ENCODE measurements at regions not wholly inside any gene's neighbourhood (a gene's known extent, or its start where the extent isn't known, plus 50 kb on each side); places are given as distances from the start of the nearest gene placed in this dataset.

DNA sequence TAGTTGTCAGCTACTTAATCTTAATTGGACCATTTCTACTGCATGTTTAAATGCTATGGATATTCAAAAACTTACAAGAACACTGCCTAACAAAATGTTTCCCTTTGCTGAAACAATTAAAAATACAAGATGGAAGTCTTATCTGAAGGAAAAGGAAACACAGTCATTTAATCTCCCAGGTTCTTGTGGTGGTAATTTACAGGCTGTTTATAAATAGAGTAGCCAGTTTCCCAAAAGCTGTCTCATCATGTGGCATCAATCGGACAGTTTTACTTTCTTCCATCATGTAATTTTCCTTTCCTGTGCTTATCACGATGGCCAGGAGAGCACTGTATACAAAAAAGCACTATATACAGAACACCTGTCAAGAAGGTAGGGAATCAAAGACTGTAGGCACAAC, 368.1 kb downstream of the ZEB2 start:
- no peak for DNase-seq

DNA sequence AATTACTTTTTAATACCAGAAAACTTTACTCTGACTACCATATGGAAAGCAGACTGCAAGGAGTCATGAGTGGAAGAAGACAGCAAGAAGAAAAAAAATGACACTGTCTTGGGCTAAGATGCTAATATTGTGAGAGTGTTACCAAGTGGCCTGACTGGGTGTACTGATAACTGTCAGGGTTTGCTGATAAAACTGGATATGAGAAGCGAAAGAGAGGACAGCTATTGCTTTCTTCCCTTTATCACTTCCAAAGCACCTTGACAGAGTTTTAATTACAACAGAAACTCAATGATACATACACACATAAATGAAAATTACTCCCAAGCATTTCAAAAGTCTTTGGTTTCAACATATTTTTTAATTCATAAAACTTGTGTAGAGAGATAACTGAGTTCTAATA, 368.5 kb downstream of the ZEB2 start:
- DNase-seq = no peak

DNA sequence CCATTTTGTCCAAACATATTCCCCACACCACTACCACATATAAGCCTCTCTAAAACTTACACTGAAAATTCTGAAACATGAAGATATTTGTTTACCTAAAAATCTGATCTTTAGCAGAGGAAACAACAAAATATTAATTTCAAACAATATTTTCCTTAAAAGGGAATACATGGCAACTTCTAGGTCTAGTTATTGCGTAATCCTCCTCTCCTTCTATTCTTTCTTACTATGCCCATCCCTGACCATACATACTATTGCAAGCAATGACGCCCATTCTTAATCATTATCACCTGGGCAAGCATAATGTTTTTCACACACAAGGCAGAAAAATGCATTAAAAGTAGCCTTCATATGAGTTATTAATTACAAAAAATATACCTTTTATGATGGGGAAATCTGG, 372.6 kb downstream of the ZEB2 start:
- DNase-seq = no peak

DNA sequence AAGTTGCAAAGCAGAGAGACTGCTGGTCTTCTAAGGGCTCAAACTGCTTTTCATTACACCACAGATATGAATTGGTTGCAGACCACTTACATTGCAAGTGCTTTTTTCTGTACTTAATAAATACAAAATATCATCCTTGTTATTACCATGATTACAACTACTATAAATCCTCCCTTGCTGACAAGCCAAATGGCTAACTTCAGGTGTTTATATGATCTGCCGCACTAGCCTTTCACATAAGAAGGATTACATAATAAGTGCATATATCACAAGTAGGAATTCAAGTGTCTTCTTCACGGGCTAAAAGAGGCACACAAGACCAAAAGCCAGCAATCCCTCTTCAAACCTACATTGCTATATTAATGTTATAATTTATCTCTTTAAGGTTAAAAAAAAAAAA, 373.0 kb downstream of the ZEB2 start:
- no peak for DNase-seq

DNA sequence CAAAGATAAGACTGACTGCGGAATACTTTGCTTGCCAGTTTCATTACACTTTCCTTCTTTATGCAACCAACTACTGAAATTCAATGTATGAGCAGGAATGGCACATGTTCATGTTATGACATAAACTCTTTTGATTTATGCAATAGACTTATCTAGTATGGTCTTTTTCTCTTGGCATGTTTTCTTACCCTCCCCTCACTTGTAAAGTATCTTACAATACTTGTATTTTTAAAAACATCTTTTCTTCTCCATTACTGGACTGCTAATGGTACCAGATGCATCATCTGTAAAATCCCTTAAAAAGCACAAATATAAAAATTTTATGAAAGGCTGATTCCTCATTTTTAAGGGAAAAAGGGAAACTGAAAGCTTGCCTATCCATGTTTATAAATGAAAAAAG, 373.8 kb downstream of the ZEB2 start:
- no peak for DNase-seq

DNA sequence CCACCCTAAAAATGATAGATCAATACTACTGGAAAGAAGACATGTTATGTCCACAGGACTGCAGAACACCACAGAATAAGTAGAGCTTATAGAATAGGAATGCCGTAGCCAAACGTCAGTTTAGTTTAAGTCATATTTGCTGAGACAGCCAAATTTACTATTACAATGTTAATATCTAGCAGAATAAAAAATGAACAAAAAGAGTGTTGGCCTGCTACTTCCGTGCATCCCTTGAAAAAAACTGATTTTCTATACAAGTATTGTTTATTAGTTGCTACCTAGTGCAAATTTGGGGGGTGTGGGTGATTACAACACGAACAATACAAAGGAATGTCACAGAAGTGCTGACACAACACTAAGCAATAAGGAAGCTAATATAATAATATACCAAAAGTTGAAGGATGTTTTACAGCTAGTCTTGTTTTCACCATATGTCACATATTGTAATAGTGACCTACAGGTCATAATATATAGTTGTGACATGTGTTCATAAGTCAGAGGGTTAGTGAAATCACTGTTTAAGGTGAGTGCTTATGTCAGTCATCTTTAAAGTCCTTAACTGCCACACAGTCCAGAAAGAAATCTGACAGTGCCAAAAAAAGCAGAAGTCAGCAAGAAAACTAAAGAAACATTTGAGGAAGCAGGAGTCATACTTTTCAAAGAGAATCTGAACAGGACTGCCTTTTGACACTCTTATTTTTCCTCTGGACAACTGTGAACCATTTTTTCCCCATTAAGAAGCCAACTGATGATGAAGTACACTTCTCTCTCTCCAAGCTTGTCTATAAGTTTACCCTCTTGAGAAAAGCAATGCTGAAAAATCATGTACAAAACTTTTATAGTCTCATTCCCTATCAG, 376.4 kb downstream of the ZEB2 start:
- no peak for DNase-seq

DNA sequence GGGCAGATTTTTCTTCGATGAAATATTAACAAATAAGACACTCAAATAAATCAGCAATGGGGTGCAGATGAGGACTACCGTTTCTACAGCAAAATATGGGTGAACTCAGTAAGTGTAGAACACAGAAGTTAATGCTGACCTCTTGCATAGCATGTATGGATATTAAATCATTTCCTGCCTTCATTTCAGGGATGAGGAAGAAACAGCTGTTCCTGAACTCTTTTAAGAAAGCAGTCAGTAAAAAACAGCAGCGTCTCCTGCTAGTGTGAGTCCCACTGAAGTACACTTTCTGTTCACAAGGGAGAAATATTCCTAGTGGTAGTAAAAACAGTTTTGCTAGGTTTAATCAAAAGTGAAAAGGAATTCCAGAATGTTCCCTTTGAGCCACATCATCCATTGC, 379.0 kb downstream of the ZEB2 start:
- no peak for DNase-seq

DNA sequence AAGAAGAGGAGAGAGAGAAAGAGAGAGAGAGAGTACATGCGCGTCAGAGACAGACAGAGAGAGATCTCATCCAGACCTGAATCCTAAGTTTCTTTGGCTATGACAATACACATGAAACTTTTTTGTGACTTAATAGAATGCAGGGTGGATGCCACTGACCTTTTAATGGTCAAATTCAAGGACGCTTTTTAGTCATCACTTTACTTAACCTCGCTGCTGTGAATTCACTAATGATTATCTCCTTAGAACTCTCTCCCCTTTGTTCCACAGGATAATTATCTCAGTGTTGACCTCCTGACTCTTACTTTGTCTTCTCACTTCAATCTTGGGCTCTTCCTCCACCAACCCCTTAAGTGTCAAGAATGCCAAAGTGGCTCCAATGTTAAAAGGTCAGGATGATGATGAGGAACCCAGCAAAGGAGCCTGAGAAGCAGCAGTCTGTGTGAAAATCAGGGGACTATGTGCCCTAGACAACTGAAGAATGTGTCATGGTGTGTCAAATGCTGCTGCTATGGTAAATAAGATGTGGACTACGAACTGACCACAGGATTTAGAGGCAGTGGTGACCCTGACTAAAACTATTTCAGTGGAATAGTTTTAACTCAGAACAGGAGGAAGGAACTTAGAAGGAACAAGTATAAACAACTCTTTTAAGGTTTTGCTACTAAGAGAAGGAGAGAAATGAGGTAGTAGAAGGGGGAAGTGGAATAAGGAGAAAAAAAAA, 382.1 kb downstream of the ZEB2 start:
- no peak for DNase-seq

DNA sequence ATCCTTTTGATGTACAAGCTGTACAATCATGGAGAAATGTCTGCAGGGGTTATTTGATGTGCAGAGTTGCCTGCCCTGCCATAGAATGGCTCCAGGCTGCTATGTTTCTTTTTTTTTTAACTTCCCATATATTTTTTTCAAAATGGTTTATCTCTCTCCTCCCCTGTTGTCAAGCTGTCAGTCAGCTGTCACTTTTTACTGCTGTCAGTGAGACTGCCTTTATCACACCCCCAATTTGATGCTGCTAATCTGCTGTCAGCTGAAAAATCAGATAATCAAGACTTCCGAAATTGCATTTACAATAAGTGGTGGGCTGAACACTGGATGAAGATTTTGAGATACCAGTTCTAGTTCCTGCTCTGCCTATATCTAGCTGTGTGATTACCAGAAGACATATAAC, 382.6 kb downstream of the ZEB2 start:
- no peak for DNase-seq

DNA sequence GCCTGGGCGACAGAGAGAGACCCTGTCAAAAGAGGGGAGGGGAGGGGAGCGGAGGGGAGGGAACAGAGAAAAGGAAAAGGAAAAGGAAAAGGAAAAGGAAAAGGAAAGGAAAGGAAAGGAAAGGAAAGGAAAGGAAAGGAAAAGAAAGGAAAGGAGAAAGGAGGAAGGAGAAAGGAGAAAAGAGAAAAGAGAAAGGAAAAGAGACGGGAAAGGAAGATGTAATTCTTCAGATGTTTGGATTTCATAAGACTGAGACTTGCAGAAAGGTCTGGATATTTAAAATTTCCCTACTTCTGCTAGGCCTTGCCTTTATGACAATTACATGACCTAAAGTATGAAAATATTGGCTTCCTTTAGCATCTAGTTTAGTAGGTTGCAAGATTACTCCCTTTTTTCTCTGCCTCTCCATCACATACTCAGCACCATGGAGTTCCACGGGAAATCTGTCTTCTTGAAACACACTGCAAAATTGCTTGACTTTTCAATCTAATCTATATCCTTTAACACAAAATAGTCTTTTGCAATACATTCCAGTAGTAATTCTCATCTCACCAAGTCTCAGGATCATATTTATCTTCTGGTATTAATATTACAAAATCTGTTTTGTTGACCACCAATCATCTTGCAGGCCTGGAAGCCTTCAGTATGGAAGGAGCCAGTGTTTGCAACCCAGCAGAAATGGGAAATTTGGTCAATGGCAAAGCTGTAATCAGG, 383.5 kb downstream of the ZEB2 start:
- no peak for DNase-seq

DNA sequence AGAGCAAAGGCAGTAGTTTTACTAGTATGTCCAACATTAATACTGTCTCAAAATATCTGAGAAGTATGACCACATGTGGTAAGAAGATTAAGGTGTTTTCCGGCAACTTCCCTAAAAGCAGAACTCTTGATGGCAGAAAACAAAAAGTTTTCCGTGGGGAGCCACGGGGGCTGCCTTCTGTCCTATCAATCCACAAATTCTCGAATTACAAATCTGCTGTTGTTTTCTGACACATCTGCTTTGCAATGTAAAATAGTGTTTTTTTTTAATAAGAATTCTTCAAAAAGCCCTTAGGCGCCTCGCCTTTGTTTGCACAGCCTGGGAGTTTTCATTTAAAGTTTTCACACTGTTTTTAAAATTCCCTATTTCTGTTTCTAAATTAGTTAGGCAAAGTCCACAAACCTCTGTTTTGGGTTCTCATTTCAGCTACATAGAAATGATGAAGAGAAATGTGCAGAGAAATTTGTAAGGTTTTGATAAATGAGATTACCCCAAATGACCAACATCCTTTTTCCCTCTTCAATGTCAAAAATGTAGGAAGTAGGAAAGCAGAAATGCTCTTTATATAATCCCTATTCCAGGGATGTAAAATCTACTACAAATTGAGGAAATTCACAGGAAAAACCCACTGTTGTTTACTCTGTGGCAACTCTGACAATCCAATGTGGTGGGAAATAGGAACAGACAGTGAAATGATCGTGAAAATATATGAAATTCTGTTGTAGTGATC, 385.8 kb downstream of the ZEB2 start:
- no peak for DNase-seq

DNA sequence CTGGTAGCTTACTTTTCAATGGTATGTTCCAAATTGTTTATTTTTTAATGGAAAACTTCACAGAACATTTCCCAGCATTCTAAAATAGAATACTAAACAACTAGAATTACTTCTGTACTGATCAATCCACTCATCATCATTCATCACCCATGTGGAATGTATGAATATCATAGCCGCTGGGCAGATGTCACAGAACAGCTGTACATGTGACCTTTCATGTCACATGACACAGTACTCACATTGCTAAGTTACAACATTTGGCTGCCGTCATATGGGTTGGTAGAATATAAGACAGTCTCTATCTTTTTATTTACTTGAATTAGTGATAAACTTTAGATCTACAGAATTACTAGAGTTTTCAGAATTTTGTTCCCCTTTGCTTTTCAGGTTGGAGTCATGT, 387.6 kb downstream of the ZEB2 start:
- DNase-seq = no peak

DNA sequence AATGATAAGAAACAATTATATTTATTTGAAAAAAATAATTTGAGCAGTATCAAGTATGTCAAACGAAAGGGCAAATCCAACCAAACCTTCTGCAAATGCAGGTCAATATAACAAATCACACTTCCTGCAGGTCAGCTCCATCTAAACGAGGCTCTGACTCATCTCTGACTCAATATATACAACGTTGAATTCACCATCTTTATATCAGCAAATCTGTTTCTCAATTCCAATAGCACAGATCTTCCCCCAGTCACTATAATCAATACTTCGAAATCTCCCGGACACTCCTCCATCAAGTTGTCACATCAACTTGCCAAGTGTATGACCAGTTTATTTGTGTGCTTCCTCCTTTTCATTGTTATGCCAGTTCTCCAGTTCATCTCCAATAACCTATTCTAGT, 388.9 kb downstream of the ZEB2 start:
- DNase-seq = no peak

DNA sequence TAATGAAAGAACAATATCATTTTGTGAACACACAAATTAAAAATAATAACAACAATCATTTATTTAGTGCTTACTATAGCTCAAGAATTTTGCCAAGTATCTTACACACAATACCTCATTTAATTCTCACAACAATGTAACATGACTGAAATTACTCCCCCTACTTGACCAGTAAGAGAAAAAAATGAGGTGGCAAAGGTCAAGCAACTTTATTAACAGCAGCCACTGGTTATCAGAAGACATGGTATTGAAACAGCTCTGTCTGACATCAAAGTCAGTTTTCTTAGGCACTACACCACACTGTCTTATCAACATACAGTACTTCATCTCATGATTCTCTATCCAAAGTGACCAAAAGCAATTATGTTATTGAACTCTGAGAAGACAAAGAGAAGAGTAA, 389.4 kb downstream of the ZEB2 start:
- no peak for DNase-seq

DNA sequence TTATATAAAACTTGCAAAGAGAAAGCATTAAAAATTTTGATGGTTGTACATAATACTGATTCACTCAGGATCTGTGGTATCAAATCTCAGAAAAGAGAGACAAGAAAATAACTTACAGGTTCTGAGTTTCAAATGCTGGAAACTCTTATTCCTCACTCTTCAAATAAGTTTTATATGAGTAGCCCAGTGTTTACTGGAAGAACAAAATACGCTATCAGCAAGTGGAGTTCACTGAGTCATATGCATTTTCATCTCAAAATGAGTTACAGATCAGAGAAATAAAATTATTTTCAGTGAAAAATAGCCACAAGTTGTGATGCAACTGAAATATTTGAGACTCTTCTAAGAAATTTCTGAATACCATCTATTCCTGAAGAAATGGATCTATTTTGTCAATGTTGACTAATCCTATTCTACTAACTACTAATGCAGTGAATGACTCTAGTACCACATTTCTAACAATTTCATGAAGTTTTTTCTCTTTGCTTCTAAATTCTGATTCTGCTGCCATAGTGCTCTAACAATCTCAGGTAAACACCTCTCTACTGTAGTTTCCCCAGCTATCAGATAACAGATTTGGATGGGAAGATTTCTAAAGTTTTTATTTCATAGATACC, 391.7 kb downstream of the ZEB2 start:
- DNase-seq = no peak

DNA sequence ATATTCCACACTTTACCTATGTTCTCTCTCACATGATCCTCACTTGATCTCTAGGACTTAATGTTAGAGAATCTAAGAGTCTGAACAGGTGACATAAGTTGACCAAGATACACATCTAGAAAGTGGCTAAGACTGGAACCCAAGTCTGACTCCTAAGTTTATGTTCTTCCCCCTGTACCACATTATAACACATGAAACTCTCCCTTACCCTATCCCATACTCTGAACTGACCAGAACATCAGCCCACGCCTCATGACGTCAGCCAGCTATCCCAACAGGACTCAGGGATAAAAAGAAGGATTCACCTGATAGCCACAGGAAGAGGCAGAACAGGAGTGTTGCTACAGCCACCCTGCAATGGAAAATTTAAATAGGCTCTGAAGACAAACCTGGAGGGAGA, 392.2 kb downstream of the ZEB2 start:
- no peak for DNase-seq

DNA sequence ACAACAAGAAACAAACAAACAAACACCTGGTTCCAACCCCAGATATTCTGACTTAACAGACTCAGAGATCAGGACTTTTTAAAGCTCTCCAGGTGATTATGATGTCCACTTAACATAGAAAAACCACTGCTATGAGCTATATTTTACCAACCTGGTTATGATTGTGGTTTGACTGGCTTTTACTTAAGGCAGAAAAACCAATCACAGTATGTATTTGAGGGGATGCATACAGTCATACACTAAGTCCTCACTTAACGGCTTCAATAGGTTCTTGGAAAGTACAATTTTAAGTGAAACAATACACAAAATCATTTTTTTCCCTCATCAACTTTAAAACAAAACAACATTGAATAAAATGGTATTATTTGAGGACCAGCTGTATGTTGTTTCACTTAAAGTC, 393.6 kb downstream of the ZEB2 start:
- no peak for DNase-seq

DNA sequence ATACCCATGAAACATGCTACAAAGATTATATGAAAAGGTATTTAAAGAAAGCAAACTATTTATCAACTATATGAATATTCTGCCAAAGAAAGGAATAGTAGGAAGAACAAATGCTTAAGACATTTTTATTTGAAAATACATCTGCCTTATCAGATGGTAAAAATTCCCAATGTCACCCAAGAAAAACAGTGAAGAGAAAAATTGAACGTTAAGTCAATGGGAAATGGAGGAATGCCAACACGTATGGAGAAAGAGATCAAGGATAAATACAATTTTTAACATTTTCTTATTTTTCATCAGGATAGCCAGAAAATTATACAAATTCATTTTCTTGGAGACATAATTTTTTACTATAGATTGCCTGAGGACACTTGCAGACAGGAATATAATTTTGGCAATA, 394.2 kb downstream of the ZEB2 start:
- no peak for DNase-seq

DNA sequence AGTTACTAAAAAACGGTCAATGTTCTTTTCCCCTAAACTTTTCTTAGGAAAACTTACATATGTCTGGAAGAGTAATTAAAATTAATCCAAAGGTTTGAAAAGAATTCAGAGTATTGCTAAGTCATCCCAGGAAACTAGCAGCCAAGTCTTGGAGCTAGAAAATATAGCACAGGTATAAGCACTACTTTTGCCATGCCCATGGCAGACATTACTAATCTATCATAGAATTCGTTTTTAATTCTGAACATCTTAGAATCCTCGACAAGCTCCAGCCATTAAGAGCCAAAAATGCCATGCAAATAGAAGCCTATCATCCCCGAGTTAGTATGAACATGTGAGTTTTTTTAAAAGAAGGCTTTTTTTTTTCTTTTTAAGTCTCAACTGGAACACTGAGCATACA, 395.0 kb downstream of the ZEB2 start:
- no peak for DNase-seq

DNA sequence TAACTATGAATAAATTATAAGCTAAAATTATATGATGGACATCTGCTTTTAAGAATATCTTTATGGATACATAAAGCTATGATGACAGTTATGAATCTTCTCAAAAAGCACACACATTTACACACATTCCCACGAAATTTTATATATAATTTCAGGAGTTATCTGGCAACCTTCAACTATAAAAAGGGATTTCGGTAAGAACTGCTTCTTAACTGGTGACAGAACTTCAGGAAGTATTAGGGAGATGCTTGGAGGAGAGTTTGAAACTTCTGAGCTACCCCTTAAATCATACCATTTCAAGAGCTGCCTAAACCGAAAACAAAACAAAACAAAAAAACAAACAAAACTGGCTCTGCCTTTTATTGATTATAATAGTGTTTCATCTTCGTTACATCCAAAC, 399.4 kb downstream of the ZEB2 start:
- no peak for DNase-seq

DNA sequence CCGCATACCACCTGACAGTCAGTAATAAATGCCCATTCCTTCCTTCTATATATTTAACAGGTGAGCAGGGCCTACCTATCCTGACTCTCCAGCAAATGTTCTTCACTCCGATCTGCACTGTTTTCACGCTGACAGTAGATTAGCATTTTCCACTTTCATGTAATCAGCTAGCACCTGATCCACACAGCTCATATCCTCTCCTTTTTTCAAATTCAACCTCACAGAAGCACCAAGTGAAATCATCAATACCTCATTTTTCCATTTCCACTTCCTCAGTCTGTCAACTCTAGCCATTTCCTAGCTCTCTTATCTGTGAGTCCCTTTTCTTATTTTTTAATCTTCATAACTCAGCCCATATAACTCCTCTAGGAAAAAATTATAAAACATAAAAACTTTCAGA, 402.8 kb downstream of the ZEB2 start:
- DNase-seq = no peak

DNA sequence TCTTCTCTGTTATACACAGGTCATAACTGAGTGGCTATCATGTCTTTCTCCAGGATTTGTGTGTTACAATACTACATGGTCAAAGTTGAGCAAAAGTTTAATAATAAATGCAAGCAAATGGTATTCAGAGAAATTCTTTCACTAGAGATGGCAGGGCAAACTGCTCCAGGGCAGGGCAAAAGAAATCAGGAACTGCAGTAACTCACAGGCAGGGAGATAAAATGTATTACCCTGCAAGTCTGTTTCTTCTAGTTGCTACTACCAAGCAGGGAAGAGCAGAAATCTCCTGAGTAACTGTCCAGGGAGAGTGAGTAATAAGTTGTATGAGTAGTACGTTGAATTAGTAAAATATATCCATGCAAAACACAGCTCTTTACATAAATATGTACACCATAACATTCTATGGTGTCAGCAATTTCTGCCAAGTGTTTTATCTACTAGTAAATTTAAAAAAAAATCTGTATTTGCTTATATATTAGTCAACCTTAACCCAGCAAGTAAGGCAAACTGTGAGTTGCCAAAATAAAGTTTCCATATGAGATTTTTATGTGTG, 404.1 kb downstream of the ZEB2 start:
- no peak for DNase-seq

DNA sequence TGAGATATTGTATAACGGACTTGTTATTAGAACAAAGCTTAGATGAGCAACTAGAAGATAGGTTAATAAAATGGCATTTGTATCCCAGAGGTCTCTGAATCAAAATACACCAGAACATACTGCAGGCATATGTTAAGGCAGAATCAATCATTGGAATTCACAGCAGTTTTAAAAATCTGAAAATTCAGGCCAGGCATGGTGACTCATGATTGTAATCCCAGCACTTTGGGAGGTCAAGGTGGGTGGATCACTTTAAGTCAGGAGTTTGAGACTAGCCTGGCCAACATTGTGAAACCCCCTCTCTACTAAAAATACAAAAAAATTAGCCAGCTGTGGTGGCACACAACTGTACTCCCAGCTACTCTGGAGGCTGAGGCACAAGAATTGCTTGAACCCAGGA, 405.2 kb downstream of the ZEB2 start:
- DNase-seq = no peak

Measured in 8988T (cell line).